NK-92 treated with Interleukin-12 subunit alpha and Interleukin-12 subunit beta, amount 100 ng/mL, for 24 hours (cell line): ENCODE measurements at regions not wholly inside any gene's neighbourhood (a gene's known extent, or its start where the extent isn't known, plus 50 kb on each side); places are given as distances from the start of the nearest gene placed in this dataset.

ENCODE experiments used
- DNase-seq: peaks from one replicate; lab custom pipeline; 2025; lab: John Stamatoyannopoulos, UW

DNA sequence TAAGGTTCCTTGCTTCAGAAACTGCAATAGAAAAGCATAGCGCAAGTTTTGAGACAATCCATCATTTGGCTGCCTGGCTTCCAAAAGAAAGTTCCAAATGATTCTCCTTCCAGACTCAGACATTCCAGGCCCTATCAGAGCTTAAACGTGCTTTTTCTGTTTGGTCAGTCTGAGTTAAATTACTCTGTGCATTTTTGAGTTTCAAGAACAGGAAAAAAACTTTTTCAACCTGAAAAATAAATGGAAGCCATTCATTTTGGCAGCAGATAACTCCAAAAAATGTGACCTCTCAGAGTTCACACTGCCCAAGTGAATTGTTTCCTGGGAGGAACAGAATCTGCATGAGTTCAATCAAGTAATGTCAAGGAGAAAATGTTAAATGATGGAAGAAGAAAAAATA is 354.2 kb downstream of the CXCL12 start:
- no peak for DNase-seq

GRCh38 chr10:44030132-44030531 is 354.8 kb downstream of the CXCL12 start:
- DNase-seq: no peak

GRCh38 chr10:44028384-44029137 is 356.3 kb downstream of the CXCL12 start:
- DNase-seq: no peak

- no peak for DNase-seq
Observed at GRCh38 chr10:44024356-44025116, 360.4 kb downstream of the CXCL12 start.

- no peak for DNase-seq
Observed at GRCh38 chr10:44023517-44023916, 361.4 kb downstream of the CXCL12 start.

DNA sequence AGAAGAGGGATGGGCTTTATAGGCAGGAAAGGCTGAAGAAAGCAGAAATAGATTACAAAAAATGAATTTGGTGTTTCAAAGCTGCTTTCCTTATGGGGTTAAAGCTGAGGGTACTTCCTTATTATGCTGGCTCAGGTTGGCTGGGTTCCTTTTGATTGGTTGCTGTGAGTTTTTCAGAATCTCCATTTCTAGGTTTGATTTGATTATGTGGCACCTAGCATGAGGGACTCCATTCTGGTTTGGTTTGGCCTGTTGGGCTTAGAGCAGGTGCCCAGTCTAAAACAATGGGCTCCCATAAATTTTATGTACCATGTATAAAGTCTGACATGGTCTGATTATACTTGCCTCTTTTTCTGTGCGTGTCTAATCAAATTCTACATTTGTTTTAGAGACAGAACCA is 362.7 kb downstream of the CXCL12 start:
- DNase-seq: no peak

GRCh38 chr10:44020322-44021111 is 364.4 kb downstream of the CXCL12 start:
- DNase-seq: no peak

DNA sequence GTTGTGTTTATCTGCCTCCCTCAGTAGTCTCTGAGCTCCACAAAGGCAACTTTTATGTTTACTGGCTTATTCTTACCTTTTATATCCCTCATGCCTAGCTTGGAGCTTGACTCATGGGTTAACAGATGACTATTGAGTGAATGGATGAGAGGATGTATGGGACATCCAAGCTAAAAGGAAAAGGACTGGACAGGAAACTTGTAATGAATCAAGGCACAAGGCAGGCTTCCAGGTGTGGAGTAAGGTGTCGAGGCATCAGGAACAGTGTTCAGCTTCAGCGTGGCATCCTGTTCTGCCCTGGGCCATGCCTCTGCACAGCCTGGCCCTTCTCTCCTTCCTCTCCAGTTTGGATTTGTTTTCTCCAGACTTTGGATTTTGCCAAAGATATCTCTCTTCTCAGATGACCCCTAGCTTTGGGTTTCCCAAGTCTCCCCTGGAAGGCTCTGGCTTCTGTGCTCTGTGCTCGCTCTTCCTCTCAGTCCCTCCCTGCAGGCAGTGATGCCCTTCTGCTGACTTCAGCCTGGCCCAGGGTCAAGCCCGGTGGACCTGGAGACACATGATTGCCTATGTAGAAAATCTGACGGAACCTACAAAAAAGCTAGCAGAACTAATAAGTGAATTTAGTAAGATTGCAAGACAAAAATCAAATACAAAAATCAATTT is 367.3 kb downstream of the CXCL12 start:
- DNase-seq: no peak

GRCh38 chr10:44016589-44017482 is 368.1 kb downstream of the CXCL12 start:
- no peak for DNase-seq

GRCh38 chr10:44015702-44016500 is 367.2 kb upstream of the ZNF32 start:
- no peak for DNase-seq

DNA sequence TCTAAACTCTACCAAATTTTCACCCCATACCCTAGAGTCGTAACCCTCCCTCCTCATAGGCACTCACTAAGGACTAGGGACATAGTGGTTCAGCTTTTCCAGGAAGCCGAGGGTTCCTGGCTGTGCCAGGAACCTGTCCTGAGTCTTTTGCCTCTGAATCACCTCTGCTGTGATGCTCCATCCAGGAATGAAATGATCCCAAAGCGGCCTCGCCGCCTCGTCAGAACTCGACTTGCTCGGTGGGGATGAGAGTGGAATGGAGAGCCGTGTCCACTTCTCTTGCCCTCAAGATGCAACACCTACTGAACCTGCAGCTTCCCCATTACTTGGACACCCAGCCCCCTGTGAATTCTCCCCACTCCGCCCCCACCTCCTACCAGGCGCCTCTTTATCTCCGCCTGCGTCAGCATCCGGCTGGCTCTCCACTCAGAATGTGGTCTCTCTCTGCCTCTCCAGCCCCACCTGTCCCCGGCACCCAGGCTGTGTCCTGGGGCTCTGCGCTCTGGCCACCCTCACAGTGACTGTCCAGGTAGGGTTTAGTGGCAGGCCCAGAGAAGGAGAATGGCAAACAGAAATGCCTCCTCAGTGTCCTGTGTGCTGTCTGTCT is 366.1 kb upstream of the ZNF32 start:
- DNase-seq: no peak

DNA sequence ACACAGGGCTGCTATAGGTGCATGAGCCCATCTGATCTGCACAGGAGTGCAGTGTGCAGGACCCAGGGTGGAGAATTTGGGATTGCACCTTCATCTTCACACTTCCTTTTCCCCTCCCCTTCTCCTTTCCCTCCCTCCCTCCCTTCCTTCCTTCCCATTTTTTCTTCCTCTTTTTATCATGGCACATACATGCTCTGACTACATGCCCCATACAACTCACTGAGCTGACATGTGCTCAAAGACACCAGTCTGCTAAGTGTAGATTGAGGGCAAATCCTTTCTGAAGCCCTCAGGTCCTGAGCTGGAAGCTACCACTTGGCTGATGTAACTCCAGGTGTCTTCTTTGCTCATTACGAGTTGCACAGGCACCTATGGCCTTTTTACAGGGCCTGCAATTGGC is 365.3 kb upstream of the ZNF32 start:
- no peak for DNase-seq

DNA sequence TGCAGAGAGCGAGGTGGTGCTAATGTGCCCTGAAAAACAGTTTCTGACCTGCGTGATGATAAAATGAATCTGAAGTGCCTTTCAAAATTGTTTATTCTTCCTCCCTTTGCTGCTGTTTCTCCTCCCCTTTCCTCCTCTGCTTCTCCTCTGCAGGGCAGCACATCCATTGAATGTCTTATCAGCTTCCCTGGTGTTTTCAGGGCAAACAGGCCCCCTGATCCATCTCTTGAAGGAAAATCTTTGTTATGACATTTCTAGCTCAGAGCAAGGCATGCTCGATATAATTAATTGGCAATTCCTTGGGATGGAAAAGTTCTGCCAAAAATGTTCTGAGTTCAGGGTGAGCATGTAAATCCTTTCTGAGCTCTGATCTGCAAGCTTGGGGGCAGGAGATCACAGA is 364.2 kb upstream of the ZNF32 start:
- no peak for DNase-seq

- no peak for DNase-seq
Observed at GRCh38 chr10:44011603-44011981, 362.9 kb upstream of the ZNF32 start.

- no peak for DNase-seq
Observed at GRCh38 chr10:44010873-44011602, 362.4 kb upstream of the ZNF32 start.

DNA sequence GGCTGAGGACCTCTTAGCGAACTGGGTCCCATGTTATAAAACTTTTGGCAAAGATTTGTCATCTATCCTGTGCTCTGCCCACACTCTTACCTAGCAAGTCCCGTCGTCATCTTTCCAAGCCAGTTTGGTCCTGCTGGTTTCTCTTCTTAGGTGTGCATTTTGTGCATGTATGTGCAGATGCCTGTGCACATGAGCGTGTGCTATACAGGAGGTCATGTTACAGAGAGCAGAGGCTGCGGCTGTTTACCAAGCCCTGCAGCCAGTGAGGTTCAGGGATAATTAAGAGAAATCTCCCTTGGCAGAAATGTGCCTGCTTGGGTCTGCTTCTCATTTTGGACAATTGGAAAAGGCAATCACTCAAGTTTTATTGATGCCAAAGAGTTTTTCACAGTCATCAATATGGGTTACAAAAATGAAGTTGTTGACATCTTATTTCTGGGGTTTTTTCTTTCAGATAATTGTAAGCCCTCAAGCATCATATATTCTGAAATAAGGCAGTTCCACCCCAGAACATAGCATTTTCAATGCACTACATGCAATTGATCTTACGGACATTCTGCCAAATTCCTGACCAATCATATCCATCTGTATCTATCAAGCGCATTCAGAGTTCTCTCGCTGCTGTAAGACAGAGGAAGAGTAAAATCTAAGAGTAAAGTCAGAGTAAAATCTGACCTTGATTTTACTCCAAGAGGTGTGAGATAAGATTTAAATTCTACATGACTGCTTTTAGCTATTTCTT is 361.4 kb upstream of the ZNF32 start:
- no peak for DNase-seq

DNA sequence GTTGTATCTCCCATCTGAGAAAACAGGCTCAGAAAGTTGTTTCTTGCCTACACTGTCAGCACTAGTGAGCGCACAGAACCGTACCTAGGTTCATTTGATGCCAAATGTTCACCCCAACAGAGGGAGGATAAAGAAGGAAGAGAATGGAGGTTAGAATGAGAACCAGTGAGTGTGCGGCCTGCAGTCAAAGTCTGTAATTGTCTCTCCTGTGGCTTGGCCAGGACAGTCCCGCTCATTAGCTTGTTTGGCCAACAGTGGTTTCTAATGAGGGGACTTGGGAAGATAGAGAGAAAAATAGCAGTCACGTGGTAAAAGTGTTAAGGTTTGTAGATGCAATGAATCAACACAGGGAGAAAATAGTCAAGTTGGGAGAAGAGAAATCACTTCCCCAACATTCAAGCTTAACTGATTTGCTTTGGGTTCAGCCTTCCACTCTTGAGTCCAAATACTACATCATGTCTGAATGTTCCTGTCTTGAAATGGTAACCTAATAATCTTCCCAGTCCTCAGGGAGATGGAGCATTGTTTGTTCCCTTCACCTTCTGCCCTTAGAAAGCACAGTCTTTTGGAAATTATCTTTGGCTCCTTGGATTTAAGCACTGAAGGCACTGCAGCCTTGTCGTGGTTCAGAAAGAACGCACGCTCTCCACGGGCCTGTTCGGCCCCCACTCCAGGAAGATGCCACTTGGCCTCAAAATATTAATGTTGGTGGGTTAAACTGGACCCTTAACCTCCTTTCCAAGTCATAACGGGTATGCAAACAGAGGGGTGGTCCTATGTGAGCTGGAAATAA is 360.4 kb upstream of the ZNF32 start:
- no peak for DNase-seq
